PC-3 (cell line): ENCODE measurements at regions not wholly inside any gene's neighbourhood (a gene's known extent, or its start where the extent isn't known, plus 50 kb on each side); places are given as distances from the start of the nearest gene placed in this dataset.

Experiments
- EZH2 ChIP-seq: fragments of 300-600 bp; sonication (generic); IDR thresholded peaks from one replicate; pipeline ENCODE4 v1.6.1; 2017; ENCODE audit warnings: antibody characterized with exemption, mild to moderate bottlenecking, low read length; ENCODE audit not compliant: unreplicated experiment
- TF ChIP-seq, protein P1 (sequence below): fragments of 300-600 bp; sonication (generic); conservative IDR thresholded peaks from 2 replicates; pipeline ENCODE4 v1.5.1; 2017; ENCODE audit warnings: antibody characterized with exemption, low read depth, mild to moderate bottlenecking, low read length

DNA sequence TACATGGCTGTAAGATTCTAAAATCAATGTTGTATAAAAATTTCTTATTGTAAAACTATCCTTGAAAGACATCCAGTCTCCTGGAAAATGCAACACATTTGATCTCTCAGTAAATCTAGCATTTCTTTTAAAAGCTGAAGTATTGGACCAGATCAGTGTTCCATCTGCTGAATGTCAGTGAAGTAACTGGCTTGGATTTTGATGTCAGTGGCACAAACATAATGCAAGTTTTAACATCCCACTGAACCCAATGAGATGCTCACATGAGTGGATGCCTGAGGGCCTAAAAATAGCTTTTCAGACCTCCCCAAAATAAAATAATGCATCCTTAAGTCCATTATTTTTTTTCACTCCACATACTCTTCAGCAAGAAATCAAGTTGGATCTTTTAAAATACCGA lies 1432.2 kb downstream of the MRPL39 start:
- TF ChIP-seq, protein P1, sequence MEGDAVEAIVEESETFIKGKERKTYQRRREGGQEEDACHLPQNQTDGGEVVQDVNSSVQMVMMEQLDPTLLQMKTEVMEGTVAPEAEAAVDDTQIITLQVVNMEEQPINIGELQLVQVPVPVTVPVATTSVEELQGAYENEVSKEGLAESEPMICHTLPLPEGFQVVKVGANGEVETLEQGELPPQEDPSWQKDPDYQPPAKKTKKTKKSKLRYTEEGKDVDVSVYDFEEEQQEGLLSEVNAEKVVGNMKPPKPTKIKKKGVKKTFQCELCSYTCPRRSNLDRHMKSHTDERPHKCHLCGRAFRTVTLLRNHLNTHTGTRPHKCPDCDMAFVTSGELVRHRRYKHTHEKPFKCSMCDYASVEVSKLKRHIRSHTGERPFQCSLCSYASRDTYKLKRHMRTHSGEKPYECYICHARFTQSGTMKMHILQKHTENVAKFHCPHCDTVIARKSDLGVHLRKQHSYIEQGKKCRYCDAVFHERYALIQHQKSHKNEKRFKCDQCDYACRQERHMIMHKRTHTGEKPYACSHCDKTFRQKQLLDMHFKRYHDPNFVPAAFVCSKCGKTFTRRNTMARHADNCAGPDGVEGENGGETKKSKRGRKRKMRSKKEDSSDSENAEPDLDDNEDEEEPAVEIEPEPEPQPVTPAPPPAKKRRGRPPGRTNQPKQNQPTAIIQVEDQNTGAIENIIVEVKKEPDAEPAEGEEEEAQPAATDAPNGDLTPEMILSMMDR, result no peak
- no peak for TF ChIP-seq EZH2
